ENCODE measurements at regions not wholly inside any gene's neighbourhood (a gene's known extent, or its start where the extent isn't known, plus 50 kb on each side); places are given as distances from the start of the nearest gene placed in this dataset.
"Not testable (repeated sequence)": the region's sequence is repeated elsewhere in the genome, so short reads cannot be mapped to it uniquely, and the experiment has no call there.

- WGBS, 2 donors = 80 to 100% methylated on average over 1 of the region's 1 CpG
- Histone ChIP-seq H3K27me3 (no peaks in the 10 kb centered on the region), H3K36me3 (no peaks in the 10 kb centered on the region), H3K4me1 (no peaks in the 10 kb centered on the region), H3K4me3 (no peak overlapping the region), H3K27ac (no peak overlapping the region), H3K9me3 (no peaks in the 10 kb centered on the region)
- no peak for DNase-seq
- TF ChIP-seq, protein P1, sequence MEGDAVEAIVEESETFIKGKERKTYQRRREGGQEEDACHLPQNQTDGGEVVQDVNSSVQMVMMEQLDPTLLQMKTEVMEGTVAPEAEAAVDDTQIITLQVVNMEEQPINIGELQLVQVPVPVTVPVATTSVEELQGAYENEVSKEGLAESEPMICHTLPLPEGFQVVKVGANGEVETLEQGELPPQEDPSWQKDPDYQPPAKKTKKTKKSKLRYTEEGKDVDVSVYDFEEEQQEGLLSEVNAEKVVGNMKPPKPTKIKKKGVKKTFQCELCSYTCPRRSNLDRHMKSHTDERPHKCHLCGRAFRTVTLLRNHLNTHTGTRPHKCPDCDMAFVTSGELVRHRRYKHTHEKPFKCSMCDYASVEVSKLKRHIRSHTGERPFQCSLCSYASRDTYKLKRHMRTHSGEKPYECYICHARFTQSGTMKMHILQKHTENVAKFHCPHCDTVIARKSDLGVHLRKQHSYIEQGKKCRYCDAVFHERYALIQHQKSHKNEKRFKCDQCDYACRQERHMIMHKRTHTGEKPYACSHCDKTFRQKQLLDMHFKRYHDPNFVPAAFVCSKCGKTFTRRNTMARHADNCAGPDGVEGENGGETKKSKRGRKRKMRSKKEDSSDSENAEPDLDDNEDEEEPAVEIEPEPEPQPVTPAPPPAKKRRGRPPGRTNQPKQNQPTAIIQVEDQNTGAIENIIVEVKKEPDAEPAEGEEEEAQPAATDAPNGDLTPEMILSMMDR (IDR thresholded peaks at IDR 0.05) = no peak
- no peak for TF ChIP-seq POLR2A (IDR thresholded peaks at IDR 0.05)
- intact Hi-C loops (cut with DNase I) = no loop called here
Observed at GRCh38 chr9:84076384-84076783, 95.8 kb downstream of the RMI1 start.

GRCh38 chr9:84077816-84078215, 97.2 kb downstream of the RMI1 start:
- H3K27ac ChIP-seq; H3K27me3 ChIP-seq; H3K9me3 ChIP-seq; DNase-seq; H3K36me3 ChIP-seq; H3K4me3 ChIP-seq; intact Hi-C loops (cut with DNase I); H3K4me1 ChIP-seq: not testable (repeated sequence)
- 10 to 57% methylated on average over 1 of the region's 1 CpG for WGBS, 2 donors

GRCh38 chr9:84079994-84080393, 99.4 kb downstream of the RMI1 start:
- H3K4me3 ChIP-seq = no peak overlapping the region
- no peaks in the 10 kb centered on the region for H3K9me3 ChIP-seq
- no peaks in the 10 kb centered on the region for H3K36me3 ChIP-seq
- DNase-seq = no peak
- no peak for TF ChIP-seq POLR2A (IDR thresholded peaks at IDR 0.05)
- TF ChIP-seq, protein P1 (IDR thresholded peaks at IDR 0.05) = no peak
- no peaks in the 10 kb centered on the region for H3K4me1 ChIP-seq
- no peak overlapping the region for H3K27ac ChIP-seq
- WGBS, 2 donors = 39 to 52% methylated on average over 4 of the region's 4 CpGs
- intact Hi-C loops (cut with DNase I) = no loop called here
- no peaks in the 10 kb centered on the region for H3K27me3 ChIP-seq

DNA sequence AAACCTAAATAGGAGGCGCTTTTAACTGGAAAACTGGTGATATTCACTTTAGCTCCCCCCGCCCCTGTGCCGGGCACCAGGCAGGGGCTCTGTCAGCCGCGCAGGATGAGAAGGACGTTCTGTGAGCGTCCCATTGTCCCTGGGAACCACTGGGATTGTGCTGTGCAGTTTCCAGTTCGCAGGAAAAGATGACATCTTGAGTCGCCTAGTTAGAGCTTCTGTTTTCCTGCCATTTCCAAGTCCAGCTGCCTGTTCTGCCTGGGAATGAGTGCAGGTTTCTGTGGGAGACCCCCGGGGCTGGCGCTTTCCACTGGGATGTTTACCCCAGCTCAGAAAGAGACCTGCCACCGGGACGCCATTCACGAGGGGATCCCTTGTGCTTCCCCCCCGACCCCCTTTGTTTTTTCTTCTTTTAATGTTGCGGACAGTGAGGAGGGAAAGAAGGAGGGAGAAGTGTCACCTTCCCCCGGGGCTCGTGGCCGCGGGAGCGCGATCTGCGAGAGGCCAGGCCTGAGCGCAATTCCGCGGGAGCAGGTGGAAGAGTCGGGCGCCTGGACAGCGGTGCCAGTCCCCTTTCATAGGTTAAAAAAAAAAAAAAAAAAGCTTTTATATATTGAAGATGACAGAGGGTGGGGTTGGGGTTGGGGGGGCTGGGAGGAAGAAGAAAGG, 121.5 kb downstream of the RMI1 start:
- intact Hi-C loops (cut with DNase I) = no loop called here
- Histone ChIP-seq H3K4me3 (peak overlapping the region in 1 of 4 donors; percentile 16), H3K27ac (no peak overlapping the region), H3K27me3 (peaks cover 0 to 27% (median 0%) of the 10 kb centered on the region in 4 donors), H3K36me3 (no peaks in the 10 kb centered on the region), H3K9me3 (no peaks in the 10 kb centered on the region), H3K4me1 (no peaks in the 10 kb centered on the region)
- TF ChIP-seq, protein P1 (IDR thresholded peaks at IDR 0.05) = no peak
- TF ChIP-seq POLR2A (IDR thresholded peaks at IDR 0.05) = no peak
- DNase-seq = no peak
- WGBS, 2 donors = 35 to 73% methylated on average over 7 to 25 of the region's 29 CpGs

DNA sequence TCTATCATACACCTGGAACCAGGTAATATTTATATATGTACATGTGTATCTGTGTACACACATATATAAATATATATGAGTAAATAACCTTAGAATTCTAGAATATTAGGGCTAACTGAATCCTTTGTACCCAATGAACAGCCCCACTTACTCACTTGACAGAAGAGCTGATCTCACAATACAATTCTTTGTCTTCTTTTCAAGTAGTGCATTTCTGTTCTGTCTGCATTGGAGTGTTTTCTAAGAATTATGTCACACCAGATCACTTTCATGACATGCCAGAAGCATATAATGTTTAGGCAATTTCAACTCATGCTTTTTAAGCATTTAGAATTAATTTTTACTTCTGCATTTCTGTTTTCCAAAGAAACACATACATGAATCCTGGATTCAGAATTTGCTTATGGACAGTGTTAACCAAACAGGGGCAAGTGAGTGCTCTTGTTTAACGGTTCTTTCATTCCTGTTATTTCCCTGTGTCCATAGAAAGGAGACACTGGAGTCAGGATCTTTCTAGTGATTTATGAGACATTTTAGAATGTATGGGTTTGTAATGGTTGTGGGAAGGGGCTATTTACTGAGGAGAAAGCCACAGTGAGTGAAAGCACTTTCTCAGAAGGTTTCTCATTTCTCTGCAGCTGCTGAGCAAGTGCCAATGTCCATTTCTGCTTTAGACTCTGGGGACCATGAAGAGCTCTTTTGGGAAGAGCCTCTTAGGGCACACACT, 123.2 kb downstream of the RMI1 start:
- TF ChIP-seq POLR2A (IDR thresholded peaks at IDR 0.05) = no peak
- TF ChIP-seq, protein P1 (IDR thresholded peaks at IDR 0.05) = no peak
- DNase-seq = no peak
- Histone ChIP-seq H3K36me3 (no peaks in the 10 kb centered on the region), H3K27me3 (peaks cover 0 to 27% (median 0%) of the 10 kb centered on the region in 4 donors), H3K27ac (no peak overlapping the region), H3K9me3 (no peaks in the 10 kb centered on the region), H3K4me1 (no peaks in the 10 kb centered on the region), H3K4me3 (no peak overlapping the region)
- intact Hi-C loops (cut with DNase I) = no loop called here
- WGBS, 2 donors = 38 to 53% methylated on average over 1 of the region's 1 CpG
